ENCODE measurements at regions not wholly inside any gene's neighbourhood (a gene's known extent, or its start where the extent isn't known, plus 50 kb on each side); places are given as distances from the start of the nearest gene placed in this dataset.
"Not testable (repeated sequence)": the region's sequence is repeated elsewhere in the genome, so short reads cannot be mapped to it uniquely, and the experiment has no call there.

DNA sequence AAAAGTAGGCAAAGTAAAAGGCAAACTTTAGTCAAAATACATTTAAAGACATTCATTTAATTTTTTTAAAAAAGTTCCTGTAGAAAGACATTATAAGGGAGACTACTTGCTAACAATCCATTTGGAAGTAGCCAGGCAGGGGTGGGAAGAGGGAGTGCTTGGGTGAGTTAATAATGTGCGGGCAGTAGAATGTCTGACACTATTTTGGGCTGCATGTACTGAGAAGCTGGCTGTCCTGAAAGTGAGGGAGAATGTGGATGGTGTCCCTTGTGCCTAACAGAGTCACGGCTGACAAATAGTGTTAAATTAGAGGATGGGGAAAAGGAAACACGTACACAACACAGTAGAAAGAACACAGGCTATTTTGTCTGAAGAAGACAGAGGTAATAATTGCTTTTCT, 142.5 kb downstream of the LCA5 start:
- no peak for DNase-seq (ENCODE audit: low read depth, low spot score)

DNA sequence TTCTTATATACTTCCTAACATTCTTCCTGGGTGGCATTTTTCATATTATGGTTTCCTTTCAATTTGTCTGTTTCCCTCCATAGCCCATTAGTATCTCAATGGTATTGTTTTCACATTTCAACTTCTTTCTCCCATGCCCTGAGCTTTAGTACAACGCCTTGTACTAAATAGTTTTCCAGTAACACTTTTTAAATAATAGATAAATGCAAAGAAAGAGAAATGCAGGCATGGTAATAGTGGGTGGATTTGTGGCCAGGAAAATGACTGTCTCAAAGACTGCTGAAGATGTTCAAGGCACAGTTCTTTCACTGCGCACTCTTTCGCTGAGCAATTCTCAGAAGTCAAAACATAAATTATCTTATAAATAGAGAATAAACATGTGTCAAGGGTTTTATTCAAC, 145.1 kb downstream of the LCA5 start:
- no peak for DNase-seq (ENCODE audit: low read depth, low spot score)

DNA sequence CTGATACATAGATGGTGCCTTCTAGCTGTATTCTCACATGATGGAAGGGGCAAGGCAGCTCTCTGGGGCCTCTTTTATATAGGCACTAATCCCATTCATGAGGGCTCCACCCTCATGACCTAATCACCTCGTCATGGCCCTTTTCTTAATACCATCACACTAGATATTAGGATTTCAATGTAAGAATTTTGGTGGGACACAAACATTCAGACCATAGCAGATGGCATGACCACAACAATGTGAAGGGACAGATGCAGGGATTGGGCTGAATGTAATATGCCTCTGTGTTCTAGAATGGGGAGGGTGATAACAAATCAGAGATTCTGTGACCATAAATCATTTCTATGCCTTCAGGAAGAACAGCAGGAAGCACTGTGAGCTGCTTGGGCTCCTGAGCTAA, 145.8 kb downstream of the LCA5 start:
- no peak for DNase-seq (ENCODE audit: low read depth, low spot score)

DNA sequence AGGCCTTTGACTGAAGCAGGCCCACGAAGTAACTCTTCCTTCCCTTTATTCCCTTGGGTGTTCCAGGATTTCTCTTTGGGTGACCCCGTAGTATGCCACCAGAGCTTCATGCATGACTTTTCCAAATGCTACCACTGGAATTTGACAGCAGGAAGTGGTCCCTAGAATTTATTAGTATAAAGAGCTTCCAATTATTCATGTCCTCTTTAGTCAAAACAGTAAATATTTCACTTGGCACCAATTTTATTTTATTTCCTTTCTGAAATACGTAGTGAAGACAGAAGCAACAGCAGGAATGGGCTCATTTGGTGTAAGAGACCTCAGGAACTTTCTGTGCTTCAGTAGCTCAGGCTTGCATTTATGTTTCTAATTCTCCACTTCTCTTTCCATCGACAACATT, 151.3 kb downstream of the LCA5 start:
- no peak for DNase-seq (ENCODE audit: low read depth, low spot score)

DNA sequence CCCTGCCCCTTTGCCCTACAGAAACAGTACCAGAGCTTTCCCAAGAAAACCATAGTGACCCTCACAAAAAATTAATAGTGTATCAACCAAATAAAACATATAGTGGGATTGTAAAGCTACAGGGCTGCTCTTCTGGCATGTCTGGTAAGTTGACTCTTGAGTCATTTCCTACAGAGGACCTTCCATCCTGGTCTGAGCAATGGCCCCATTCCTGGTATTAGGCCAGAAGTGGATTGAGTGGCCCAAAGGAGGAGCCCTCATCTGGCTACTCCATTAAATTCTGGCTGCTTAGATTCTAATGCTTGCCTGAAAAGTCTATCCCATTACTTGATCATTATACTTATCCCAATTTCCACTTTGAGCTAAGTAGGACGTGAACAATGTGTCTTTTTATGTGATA, 150.9 kb upstream of the HMGN3 start:
- no peak for DNase-seq (ENCODE audit: low read depth, low spot score)

DNA sequence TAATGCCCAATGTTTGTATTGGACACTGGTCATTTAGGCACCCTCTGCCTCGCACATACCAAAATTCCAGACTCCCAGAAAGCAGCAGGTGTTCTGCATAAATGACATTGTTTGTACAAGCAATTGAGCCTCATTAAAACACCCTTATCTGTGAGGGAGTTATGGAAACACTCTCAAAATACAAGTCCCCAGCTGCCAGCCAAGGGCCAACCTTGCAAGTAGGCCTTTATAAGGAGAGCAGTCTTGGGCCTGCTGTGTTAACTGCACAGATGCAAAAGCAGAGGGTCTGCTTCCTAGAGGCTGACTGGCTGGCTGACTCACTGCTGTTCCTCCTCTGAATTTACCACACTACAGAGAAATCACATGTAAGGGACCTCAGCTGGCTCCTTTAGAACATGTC, 150.4 kb upstream of the HMGN3 start:
- DNase-seq (ENCODE audit: low read depth, low spot score): no peak

DNA sequence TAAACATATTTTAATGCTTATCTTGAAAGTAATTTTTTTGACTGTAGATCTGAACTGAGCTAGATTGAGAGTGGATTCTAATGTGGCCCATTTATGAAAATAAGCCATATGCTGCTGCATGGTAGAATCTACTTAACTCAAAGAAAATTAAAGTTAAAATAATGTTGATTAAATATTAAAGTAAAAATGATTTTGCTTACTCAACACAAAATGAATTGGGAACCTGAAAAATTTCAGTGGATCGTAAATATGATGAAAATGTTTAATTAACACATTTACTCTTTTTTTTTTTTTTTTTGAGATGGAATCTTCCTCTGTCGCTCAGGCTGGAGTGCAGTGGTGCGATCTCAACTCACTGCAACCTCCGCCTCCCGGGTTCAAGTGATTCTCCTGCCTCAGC, 144.5 kb upstream of the HMGN3 start:
- no peak for DNase-seq (ENCODE audit: low read depth, low spot score)

DNA sequence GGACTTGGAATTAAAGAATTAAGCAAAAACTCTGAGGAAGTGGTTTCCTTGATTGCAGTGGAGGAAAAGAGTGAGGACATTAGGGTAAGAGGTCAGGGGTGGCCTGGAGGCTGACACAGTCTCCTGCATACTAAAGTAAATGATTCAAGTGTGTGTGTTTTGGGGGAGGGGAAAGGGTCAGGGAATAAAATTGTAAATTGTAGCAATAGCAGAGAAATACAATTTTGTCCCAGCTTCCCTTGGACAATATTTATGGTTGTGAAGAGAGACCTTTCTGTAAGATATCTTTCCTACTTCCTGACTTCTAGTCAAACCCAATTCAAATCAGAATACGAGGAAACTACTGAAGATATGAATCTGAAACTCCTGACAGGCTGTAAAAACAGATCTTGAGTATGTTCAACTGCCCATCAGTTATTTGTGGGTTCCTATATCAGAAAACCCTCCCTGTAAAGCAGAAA, 143.4 kb upstream of the HMGN3 start:
- DNase-seq (ENCODE audit: low read depth, low spot score): peak; percentile 64

DNA sequence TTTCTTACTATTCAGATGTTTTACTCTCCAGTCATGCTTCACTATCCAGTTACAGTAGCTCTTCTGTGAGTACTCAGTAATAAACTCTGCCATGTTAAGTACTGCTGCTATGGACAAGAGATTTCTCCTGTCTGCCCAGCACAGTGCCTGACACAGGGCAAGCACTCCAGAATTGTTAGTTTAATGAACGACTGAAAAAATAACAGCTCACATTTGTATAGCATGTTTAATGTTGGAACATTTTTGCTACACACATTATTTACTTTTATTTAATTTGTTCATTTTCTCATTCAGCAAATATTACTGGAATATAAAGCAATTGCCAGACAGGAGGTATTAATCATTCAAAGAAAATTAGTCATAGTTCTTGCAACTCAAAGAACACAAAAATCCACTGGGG, 142.6 kb upstream of the HMGN3 start:
- no peak for DNase-seq (ENCODE audit: low read depth, low spot score)

DNA sequence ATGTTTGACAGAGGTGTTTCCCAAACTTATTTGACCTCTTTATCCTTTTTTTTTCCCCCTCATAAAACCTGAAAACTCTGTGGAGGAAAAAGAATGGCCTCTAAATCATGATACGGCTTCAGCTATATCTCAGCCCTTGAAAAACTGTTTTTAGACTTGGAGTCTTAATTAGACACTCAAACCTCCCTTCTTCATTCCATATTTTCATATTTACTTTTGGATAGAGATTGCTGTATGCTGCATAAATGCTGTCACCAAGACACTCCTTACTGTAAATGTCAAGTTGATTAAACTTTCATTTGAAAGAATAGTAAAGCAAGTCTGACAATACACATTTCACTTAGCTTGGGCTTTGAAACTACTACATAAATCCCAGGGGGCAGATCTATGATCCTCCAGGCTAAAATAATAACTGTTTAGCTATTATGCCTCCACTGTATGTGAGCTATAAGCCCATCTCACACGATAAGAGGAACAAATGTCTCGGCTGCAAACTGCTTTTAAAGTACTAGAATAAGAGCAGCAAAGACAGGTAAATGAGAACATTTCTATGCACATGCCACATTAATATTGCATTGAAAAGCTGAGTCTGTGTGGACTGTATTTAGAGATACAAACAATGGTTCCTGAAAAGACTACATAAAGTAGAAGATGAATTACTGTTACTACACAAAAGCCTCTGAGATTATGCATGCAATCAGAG, 141.3 kb upstream of the HMGN3 start:
- DNase-seq (ENCODE audit: low read depth, low spot score): no peak

DNA sequence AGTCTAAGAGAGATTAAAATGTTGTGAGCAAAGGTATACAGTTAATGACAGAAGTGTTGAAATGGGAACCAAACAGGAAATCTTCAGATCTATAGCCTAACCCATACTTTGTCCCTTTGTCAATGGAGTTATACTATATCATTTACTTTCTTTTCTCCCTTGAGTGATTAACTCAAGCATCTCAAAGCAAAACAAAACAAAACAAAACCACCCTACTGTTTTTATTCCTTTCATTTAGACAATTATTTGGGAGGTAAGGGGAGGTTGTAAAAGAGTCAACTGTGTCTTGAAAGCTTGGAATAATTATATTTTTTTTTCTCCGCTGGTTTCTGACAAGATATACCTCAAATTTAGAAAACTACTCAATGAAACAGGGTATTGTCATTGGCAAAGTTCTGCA, 139.8 kb upstream of the HMGN3 start:
- no peak for DNase-seq (ENCODE audit: low read depth, low spot score)

DNA sequence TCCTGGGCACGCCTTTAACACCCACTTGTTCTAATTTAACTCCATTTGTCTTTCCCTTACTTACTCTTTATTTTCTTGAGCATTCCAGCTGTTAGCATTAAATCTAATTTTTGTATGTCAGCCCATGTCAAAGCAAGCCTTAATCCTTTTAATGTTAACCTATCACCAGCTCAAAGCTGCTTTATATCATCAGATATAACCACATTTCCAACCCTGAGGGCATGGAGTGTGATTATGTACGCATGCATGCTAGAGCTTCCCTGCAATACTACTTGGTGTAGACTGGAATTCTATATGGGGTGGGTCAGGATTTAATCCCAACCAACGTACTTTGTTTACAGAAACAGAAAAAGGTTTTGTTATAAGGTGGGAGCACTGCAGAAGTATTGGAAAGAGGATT, 139.4 kb upstream of the HMGN3 start:
- DNase-seq (ENCODE audit: low read depth, low spot score): no peak

DNA sequence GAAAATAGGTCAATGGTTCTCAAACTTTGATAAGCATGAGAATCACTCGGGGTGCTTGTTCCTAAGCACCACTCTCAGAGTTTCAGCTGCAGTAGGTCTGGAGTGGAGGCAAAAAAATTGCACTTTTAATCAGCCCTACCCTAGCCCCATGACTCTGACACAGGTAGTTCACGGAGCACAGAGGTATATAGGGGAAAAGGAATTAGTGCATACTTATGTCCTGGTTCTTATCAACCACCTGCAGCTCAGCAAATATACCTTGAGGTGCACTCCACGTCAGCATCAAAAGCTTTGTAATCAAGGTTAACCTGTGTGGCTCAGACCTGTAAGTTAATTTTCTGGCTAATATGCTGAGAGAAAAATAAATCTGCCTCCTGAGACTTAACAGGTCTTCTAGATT, 138.8 kb upstream of the HMGN3 start:
- no peak for DNase-seq (ENCODE audit: low read depth, low spot score)

DNA sequence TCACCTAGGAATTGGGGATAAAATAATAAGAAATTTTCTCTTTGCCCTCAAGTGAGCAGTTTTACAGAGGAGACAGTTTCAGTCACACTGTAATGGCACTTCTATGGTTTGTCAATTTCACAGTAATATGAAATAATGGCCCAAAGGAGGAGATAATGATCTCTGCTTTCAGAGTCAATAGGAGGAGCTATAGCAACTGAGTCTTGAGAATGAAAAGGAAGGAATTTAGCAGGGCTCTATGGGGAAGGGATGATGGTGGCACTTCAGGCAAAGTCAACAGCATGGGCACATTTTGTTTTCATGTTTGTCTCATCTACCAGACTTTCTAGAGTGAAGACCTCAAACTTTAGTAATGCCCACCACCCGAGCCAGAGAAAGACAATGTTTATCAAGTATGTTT, 138.3 kb upstream of the HMGN3 start:
- DNase-seq (ENCODE audit: low read depth, low spot score): no peak

DNA sequence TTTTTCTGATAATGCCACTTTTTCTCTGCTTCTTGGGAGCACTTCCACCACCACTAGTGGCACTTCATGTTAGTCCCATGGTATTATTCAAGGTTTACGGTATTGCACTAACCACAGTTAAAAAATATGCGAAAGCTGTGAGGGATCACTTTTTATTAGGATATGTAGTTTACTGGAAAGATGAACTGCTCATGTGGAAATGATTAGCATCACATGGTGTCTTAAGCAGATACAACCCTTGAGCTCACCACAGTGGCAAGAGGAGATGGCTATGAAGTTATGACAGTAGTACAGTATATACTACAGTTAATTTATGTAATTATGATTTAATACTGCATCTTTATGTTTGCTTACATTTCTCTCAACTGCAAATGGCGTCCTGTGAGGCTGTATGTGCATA, 134.5 kb upstream of the HMGN3 start:
- DNase-seq (ENCODE audit: low read depth, low spot score): no peak

DNA sequence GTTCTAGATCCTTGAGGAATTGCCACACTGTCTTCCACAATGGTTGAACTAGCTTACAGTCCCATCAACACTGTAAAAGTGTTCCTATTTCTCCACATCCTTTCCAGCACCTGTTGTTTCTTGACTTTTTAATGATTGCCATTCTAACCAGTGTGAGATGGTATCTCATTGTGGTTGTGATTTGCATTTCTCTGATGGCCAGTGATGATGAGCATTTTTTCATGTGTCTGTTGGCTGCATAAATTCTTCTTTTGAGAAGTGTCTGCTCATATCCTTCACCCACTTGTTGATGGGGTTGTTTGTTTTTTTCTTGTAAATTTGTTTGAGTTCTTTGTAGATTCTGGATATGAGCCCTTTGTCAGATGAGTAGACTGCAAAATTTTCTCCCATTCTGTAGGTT, 129.0 kb upstream of the HMGN3 start:
- DNase-seq (ENCODE audit: low read depth, low spot score): not testable (repeated sequence)

DNA sequence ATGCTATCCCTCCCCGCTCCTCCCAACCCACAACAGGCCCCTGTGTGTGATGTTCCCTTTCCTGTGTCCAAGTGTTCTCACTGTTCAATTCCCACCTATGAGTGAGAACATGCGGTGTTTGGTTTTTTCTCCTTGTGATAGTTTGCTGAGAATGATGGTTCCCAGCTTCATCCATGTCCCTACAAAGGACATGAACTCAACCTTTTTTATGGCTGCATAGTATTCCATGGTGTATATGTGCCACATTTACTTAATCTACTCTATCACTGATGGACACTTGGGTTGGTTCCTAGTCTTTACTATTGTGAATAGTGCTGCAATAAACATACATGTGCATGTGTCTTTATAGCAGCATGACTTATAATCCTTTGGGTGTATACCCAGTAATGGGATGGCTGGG, 126.6 kb upstream of the HMGN3 start:
- not testable (repeated sequence) for DNase-seq (ENCODE audit: low read depth, low spot score)

DNA sequence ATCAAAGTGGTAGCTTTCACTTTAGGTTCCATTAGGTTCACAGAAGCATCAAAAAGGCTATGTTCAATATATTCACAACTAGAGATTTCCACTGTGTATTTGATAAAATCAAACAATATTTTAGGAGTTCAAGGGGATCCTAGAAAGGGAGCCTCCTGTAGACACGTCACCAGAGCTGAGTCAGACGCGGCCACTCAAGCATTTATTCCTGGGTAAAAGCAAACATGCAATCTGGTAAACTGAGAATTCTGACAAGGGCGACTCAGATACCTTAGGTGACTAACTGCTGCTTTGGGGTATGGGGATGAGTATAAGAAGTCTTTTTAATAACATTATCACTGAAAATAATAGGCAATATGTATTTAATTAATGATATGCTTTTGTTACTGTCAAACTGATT, 118.7 kb upstream of the HMGN3 start:
- no peak for DNase-seq (ENCODE audit: low read depth, low spot score)

DNA sequence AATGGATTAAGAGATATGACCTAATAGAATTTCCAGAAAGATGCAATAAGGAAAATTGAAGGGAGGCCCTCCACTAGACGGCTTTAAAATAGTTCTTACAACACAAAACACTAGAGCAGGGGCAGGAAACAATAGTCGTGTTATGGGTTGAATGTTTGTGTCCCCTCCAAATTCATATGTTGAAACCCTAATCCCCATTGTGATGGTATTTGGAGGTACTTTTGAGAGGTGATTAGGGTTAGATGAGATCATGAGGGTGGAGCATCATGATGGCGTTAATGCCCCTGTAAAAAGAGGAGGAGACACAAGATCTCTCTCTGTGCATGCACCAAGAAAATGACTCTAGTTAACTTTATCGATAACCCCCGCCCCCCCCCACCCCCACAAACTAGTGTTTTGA, 104.0 kb upstream of the HMGN3 start:
- DNase-seq (ENCODE audit: low read depth, low spot score): no peak

DNA sequence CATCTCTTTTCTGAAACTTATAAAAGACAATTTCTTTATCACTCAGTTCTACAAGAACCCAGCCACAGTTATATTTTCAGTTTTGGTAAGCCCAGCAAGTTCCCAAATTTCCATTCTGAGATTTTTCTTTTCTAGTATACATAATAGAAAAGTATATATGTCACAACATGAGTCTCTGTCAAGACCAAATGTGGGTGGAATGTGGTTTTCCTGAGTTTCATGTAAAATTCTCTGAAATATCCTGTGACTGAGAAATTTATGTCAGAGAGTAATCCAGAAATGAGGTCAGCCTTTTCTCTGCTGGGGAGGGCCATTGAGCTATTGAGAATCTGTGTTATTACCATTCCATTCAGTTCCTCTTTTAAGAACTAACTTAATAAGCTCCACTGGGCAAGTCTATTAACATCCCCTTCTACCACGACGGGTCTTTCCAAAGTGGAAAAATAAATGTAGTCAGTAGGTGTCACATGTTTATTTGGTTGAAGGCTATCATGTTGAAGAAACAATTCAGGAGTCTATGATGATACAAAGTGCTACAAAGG, 100.7 kb upstream of the HMGN3 start:
- no peak for DNase-seq (ENCODE audit: low read depth, low spot score)

DNA sequence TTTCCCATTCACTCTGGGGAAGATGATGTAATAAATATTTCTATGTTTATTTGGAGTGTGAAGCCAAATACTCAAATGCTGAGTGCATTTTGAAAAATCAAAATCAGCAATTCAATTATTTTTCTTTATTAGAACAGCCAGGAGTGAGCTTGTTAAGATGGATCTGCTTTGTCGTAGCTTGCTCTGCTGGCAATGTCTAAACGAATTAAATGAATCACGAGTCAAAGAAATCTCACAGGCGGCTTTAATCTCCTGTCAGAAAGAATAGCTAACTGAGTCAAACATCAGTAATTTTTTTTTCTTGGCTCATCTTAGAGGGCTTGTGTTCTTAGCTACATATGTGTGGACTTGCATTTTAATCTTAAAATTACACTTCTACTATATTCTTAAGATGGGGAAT, 100.2 kb upstream of the HMGN3 start:
- DNase-seq (ENCODE audit: low read depth, low spot score): no peak

DNA sequence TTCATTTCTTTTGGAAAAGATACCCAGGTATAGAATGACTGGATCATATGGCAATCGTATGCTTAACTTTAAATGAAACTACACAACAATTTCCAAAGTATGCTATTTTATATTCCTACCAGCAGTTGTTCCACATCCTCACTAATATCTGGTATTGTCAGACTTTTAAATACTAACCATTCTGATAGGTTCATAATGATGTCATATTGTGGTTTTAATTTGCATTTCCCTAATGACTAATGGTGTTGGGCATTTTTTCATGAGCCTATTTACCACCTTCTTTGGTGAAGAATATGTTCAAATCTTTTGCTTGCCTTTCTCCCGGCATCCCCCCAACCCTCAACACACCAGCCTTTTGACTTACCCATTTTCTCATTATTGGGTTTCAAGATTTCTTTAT, 96.2 kb upstream of the HMGN3 start:
- DNase-seq (ENCODE audit: low read depth, low spot score): no peak

DNA sequence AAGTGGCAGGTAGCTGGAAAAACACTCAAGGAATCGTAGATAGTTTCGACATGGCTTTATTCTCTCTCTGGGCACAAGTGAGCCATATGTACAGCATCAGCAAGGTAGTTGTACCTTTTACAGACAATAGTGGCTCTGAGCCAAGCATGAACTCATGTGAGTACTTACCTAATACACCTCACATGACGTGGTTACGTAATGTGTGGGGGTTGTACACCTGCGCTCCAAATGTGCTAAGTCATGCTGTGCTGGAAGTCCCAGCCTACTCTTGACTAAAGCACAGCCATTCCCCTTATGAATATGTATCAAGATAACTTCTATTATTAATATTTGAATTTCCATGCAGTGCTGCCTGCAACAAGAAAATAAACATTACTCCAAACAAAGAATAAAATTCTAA, 78.8 kb upstream of the HMGN3 start:
- DNase-seq (ENCODE audit: low read depth, low spot score): no peak

Measured in pulmonary artery endothelial cell (primary cell).